Neural cell (in vitro differentiated cells): ENCODE measurements at regions not wholly inside any gene's neighbourhood (a gene's known extent, or its start where the extent isn't known, plus 50 kb on each side); places are given as distances from the start of the nearest gene placed in this dataset.

ENCODE experiments used
- H2AFZ ChIP-seq: fragments of 200-600, 300-800 bp; sonication (generic), shearing (Covaris generic); 2 replicates; pipeline ENCODE4 v1.6.0; 2014; ENCODE audit warnings: low read depth, mild to moderate bottlenecking, antibody characterized with exemption, low read length, moderate library complexity
- H3F3A ChIP-seq: fragments of 200-600 bp; shearing (Covaris generic); 2 replicates; pipeline ENCODE4 v1.6.1; 2016; ENCODE audit warnings: mild to moderate bottlenecking, moderate library complexity, mixed read lengths, antibody characterized with exemption, low read length; ENCODE audit not compliant: insufficient read depth, poor library complexity, severe bottlenecking
- H3K27ac ChIP-seq: fragments of 200-600, 300-800 bp; sonication (generic), shearing (Covaris generic); 2 replicates; pipeline ENCODE4 v1.5.1; 2014; ENCODE audit warnings: mild to moderate bottlenecking, low read length, moderate library complexity
- H3K27me3 ChIP-seq: fragments of 300-800, 200-600 bp; sonication (generic), shearing (Covaris generic); 2 replicates; pipeline ENCODE4 v1.6.0; 2014; ENCODE audit warnings: mild to moderate bottlenecking, low read depth, low read length, moderate library complexity; ENCODE audit not compliant: insufficient read depth
- H3K36me3 ChIP-seq: fragments of 300-800, 200-600 bp; sonication (generic), shearing (Covaris generic); 2 replicates; pipeline ENCODE4 v1.5.1; 2014; ENCODE audit warnings: mild to moderate bottlenecking, antibody characterized with exemption, low read length, moderate library complexity; ENCODE audit not compliant: insufficient read depth
- H3K4me2 ChIP-seq: fragments of 300-800, 200-600 bp; sonication (generic), shearing (Covaris generic); 2 replicates; pipeline ENCODE4 v1.6.0; 2014; ENCODE audit warnings: mild to moderate bottlenecking, low read length
- H3K4me3 ChIP-seq: fragments of 300-800, 200-600 bp; sonication (generic), shearing (Covaris generic); 2 replicates; pipeline ENCODE4 v1.5.1; 2014; ENCODE audit warnings: mild to moderate bottlenecking, low read length, moderate library complexity
- H3K79me2 ChIP-seq: fragments of 200-600 bp; shearing (Covaris generic); replicated peaks from 2 replicates; pipeline ENCODE4 v1.6.0; 2014; ENCODE audit warnings: mild to moderate bottlenecking, low read length, moderate library complexity; ENCODE audit not compliant: insufficient read depth
- H3K9ac ChIP-seq: fragments of 300-800, 200-600 bp; sonication (generic), shearing (Covaris generic); 2 replicates; pipeline ENCODE4 v1.6.1; 2016; ENCODE audit warnings: mild to moderate bottlenecking, low read length, mixed read lengths
- H3K9me2 ChIP-seq: fragments of 200-600 bp; shearing (Covaris generic); 2 replicates; pipeline ENCODE4 v1.6.1; 2016; ENCODE audit warnings: mild to moderate bottlenecking, low read length, mixed read lengths; ENCODE audit not compliant: insufficient read depth
- H3K9me3 ChIP-seq: fragments of 200-600, 300-800 bp; sonication (generic), shearing (Covaris generic); 2 replicates; pipeline ENCODE4 v1.6.1; 2016; ENCODE audit warnings: mild to moderate bottlenecking, mixed run types, low read length, moderate library complexity, mixed read lengths
- H4K20me1 ChIP-seq: fragments of 200-600 bp; shearing (Covaris generic); 2 replicates; pipeline ENCODE4 v1.6.1; 2016; ENCODE audit warnings: mild to moderate bottlenecking, mixed run types; ENCODE audit not compliant: insufficient read depth
- CTCF ChIP-seq: fragments of 450-650 bp; IDR thresholded peaks from 2 replicates; pipeline ENCODE4 v1.5.1; 2014; ENCODE audit warnings: antibody characterized with exemption, mild to moderate bottlenecking, moderate library complexity; ENCODE audit not compliant: poor library complexity, severe bottlenecking
- EP300 ChIP-seq: fragments of 450-650 bp; conservative IDR thresholded peaks from 2 replicates; pipeline ENCODE4 v1.6.1; 2014; ENCODE audit warnings: antibody characterized with exemption, mild to moderate bottlenecking, moderate library complexity; ENCODE audit not compliant: poor library complexity, severe bottlenecking
- EZH2 ChIP-seq: fragments of 200-600, 300-800 bp; shearing (Covaris generic), sonication (generic); IDR thresholded peaks from 2 replicates; pipeline ENCODE4 v1.6.1; 2014; ENCODE audit warnings: antibody characterized with exemption, low read length, borderline replicate concordance, mild to moderate bottlenecking; ENCODE audit not compliant: insufficient read depth, poor library complexity, severe bottlenecking
- MXI1 ChIP-seq: fragments of 450-650 bp; conservative IDR thresholded peaks from 2 replicates; pipeline ENCODE4 v1.6.1; 2014; ENCODE audit warnings: antibody characterized with exemption, mild to moderate bottlenecking; ENCODE audit not compliant: poor library complexity, severe bottlenecking
- POLR2AphosphoS5 ChIP-seq: IDR thresholded peaks from 2 replicates; pipeline ENCODE4 v1.6.1; 2012
- RAD21 ChIP-seq: fragments of 450-650 bp; conservative IDR thresholded peaks from 2 replicates; pipeline ENCODE4 v1.6.1; 2014; ENCODE audit warnings: antibody characterized with exemption, mild to moderate bottlenecking, moderate library complexity
- SMC3 ChIP-seq: fragments of 450-650 bp; conservative IDR thresholded peaks from 2 replicates; pipeline ENCODE4 v1.6.1; 2014; ENCODE audit warnings: antibody characterized with exemption, mild to moderate bottlenecking, moderate library complexity; ENCODE audit not compliant: poor library complexity
- TAF1 ChIP-seq: IDR thresholded peaks from 2 replicates; pipeline ENCODE4 v1.6.1; 2012; ENCODE audit warnings: low read depth
- TF ChIP-seq, protein P1 (sequence below): IDR thresholded peaks from 2 replicates; pipeline ENCODE4 v1.6.1; 2012; ENCODE audit warnings: borderline replicate concordance

DNA sequence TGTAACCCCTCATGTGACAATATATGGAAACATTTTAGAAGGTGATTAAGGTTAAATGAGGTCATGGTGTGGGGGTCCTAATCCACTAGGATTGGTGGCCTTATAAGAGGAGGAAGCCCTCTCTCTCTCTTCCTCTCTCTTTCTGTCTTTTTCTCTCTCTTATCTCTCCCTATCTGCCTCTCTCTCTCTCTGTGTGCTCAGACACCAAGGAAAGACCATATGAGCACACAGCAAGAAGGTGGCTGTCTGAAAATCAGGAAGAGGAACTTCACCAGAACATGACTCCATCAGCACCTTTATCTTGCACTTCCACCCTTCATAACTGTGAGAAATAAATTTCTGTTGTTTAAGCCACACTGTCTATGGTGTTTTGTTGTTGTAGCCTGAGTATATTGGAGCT, 1472.2 kb downstream of the PCDH7 start:
- Histone ChIP-seq H3F3A (no peaks in the 10 kb centered on the region), H3K36me3 (no peaks in the 10 kb centered on the region), H4K20me1 (no peaks in the 10 kb centered on the region), H3K9me2 (peaks cover 3% of the 10 kb centered on the region), H3K9me3 (no peaks in the 10 kb centered on the region), H3K27ac (no peak overlapping the region), H3K4me2 (no peak overlapping the region), H2AFZ (no peak overlapping the region), H3K79me2 (no peaks in the 10 kb centered on the region), H3K27me3 (no peaks in the 10 kb centered on the region), H3K9ac (no peak overlapping the region), H3K4me3 (no peak overlapping the region)
- no peak for TF ChIP-seq MXI1
- no peak for TF ChIP-seq CTCF
- no peak for TF ChIP-seq SMC3
- TF ChIP-seq EZH2, result no peak

- Histone ChIP-seq H3K9me3 (no peaks in the 10 kb centered on the region), H3K27me3 (no peaks in the 10 kb centered on the region), H3K4me3 (no peak overlapping the region), H3K9ac (no peak overlapping the region), H3F3A (no peaks in the 10 kb centered on the region), H3K4me2 (no peak overlapping the region), H2AFZ (no peak overlapping the region), H3K36me3 (no peaks in the 10 kb centered on the region), H3K79me2 (no peaks in the 10 kb centered on the region), H4K20me1 (no peaks in the 10 kb centered on the region), H3K27ac (no peak overlapping the region), H3K9me2 (peaks cover under 1% of the 10 kb centered on the region)
- TF ChIP-seq RAD21 (no peak), POLR2AphosphoS5 (no peak), TAF1 (no peak), EP300 (no peak), CTCF (no peak), SMC3 (no peak), EZH2 (no peak), MXI1 (no peak)
- TF ChIP-seq, protein P1, sequence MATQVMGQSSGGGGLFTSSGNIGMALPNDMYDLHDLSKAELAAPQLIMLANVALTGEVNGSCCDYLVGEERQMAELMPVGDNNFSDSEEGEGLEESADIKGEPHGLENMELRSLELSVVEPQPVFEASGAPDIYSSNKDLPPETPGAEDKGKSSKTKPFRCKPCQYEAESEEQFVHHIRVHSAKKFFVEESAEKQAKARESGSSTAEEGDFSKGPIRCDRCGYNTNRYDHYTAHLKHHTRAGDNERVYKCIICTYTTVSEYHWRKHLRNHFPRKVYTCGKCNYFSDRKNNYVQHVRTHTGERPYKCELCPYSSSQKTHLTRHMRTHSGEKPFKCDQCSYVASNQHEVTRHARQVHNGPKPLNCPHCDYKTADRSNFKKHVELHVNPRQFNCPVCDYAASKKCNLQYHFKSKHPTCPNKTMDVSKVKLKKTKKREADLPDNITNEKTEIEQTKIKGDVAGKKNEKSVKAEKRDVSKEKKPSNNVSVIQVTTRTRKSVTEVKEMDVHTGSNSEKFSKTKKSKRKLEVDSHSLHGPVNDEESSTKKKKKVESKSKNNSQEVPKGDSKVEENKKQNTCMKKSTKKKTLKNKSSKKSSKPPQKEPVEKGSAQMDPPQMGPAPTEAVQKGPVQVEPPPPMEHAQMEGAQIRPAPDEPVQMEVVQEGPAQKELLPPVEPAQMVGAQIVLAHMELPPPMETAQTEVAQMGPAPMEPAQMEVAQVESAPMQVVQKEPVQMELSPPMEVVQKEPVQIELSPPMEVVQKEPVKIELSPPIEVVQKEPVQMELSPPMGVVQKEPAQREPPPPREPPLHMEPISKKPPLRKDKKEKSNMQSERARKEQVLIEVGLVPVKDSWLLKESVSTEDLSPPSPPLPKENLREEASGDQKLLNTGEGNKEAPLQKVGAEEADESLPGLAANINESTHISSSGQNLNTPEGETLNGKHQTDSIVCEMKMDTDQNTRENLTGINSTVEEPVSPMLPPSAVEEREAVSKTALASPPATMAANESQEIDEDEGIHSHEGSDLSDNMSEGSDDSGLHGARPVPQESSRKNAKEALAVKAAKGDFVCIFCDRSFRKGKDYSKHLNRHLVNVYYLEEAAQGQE, result no peak
Observed at GRCh38 chr4:32192991-32193390, 1472.8 kb downstream of the PCDH7 start.
